Retinal pigment epithelial cell (primary cell): ENCODE measurements at regions not wholly inside any gene's neighbourhood (a gene's known extent, or its start where the extent isn't known, plus 50 kb on each side); places are given as distances from the start of the nearest gene placed in this dataset.

Source experiments
- DNase-seq: peaks from one replicate; pipeline ENCODE4 v3.0.0-alpha.2; 2010; ENCODE audit warnings: low read depth
- H3K4me3 ChIP-seq: 2 replicates; pipeline ENCODE4 v1.5.1; 2011; ENCODE audit warnings: mild to moderate bottlenecking, low read length, control low read depth, moderate library complexity
- CTCF ChIP-seq: conservative IDR thresholded peaks from 2 replicates; pipeline ENCODE4 v1.5.1; 2011; ENCODE audit warnings: low read depth, low read length, control low read depth, inconsistent platforms

DNA sequence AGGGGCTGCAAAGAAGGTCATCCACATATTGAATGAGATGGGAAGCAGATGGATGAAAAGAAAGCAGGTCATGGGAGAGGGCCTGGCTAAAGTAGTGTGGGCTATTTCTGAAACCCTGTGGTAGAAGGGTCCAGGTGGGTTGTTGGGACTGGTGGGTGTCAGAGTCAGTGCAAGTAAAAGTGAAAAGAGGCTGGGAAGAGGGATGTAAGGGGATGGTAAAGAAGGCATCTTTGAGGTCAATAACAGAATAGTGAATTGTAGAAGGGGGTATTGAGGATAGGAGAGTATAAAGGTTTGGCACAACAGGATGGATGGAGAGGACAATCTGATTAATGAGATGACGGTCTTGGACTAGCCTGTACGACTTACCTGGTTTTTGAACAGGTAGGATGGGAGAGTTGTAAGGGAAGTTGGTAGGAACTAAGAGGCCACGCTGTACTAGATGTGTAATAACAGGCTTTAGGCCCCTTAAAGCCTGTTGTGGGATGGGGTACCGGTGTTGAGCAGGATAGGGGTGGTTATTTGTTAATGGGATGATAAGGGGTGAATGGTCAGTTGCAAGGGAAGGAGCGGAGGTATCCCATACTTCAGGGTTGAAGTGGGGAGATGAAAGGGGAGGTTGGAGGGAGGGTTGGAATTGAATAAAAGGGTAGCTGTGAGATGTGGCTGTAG is 748.9 kb upstream of the ADGRB3 start:
- TF ChIP-seq CTCF, result no peak
- no peak overlapping the region for H3K4me3 ChIP-seq
- DNase-seq, result no peak

DNA sequence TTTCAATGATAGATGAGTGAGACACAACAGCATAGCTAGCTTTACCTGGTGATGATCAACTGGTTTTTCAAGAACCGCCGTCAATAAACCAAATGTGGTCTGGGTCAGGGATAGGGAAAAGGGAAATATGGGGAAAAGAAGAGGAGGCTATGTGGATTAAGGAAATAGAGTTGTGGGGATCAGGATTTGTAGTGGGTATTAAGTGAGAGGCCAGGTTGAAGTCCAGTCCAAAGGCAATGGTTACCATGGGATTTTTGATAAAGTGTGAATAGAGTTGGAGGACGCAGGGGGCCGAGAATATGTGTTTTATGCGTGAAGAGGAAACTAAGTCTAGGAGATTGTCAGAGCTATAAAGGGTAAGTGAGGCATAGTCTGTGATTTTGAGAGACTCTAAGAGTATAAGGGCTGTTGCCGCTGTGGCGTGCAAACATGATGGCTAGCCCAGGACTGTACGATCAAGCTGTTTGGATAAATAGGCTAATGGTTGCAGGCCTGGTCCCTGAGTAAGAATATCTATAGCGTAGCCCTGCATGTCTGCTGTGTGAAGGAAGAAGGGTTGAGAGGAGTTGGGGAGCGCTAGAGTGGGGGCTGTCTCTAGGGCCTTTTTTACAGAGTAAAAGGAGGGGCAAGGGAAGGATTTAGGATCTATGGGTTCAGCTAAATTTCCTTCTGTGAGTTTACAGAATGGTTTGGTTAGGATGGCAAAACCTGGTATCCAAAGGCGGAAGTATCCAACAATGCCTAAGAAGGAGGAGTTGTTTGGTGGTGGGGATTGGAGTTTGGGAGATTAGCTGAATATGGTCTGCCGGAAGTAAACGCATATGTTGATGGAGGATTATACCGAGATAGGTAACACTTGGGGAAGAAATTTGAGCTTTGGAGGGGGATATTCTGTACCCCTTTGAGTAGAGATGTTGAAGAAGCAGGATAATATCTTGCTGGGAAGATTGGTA is 749.7 kb upstream of the ADGRB3 start:
- H3K4me3 ChIP-seq, result no peak overlapping the region
- no peak for DNase-seq
- TF ChIP-seq CTCF, result no peak

DNA sequence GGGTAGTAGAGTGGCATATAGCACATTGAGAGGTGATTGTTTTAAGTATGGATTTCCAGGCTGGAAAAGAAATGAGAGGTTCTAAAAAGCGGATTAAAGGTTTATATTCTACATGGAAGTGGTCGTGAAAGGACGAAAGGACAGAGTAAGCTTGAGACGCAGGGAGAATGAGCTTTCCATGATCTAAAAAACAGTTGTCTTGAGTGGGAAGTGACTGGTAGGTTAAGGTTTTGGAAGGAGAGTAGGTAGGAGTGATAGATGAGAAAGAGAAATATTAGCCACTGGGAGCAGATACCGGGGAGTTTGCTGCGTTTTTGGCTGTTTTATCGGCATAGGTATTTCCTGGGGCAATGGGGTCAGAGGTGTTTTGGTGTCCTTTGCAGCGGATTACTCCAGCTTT is 750.6 kb upstream of the ADGRB3 start:
- H3K4me3 ChIP-seq, result no peak overlapping the region
- no peak for TF ChIP-seq CTCF
- no peak for DNase-seq

GRCh38 chr6:67883500-67884366 is 751.3 kb upstream of the ADGRB3 start:
- TF ChIP-seq CTCF, result no peak
- no peak for DNase-seq
- no peak overlapping the region for H3K4me3 ChIP-seq

- no peak overlapping the region for H3K4me3 ChIP-seq
- no peak for TF ChIP-seq CTCF
- DNase-seq, result no peak
Observed at GRCh38 chr6:67882436-67883311, 752.4 kb upstream of the ADGRB3 start.

GRCh38 chr6:67881706-67882065 is 753.4 kb upstream of the ADGRB3 start:
- DNase-seq, result no peak
- H3K4me3 ChIP-seq, result no peak overlapping the region
- no peak for TF ChIP-seq CTCF
